Common myeloid progenitor, CD34-positive (primary cell): ENCODE measurements at regions not wholly inside any gene's neighbourhood (a gene's known extent, or its start where the extent isn't known, plus 50 kb on each side); places are given as distances from the start of the nearest gene placed in this dataset.
"Not testable (repeated sequence)": the region's sequence is repeated elsewhere in the genome, so short reads cannot be mapped to it uniquely, and the experiment has no call there.

Experiments used
- CTCF ChIA-PET: fragments of 350-600 bp; sonication (Branson Sonifier 250); formaldehyde crosslinking; loops from one replicate; lab custom pipeline; 2021; ENCODE audit warnings: antibody characterized with exemption; lab: Charles Lee
- POLR2A ChIA-PET: fragments of 350-600 bp; sonication (Branson Sonifier 250); formaldehyde crosslinking; loops from one replicate; lab custom pipeline; 2021; ENCODE audit warnings: antibody characterized with exemption; lab: Charles Lee
- DNase-seq, 3 donors: peaks; one replicate each; pipeline versions ENCODE4 v3.0.0 to v3.0.0-alpha.2; 2013
- H3K27ac ChIP-seq, 2 experiments: 1 replicate in 1 of 2; 2 replicates in 1 of 2; pipeline ENCODE4 v1.7.0; 2013; ENCODE audit warnings: inconsistent platforms in 2 of 2, low read length in 2 of 2, mild to moderate bottlenecking in 2 of 2, low read depth in 1 of 2, moderate library complexity in 1 of 2; ENCODE audit not compliant: severe bottlenecking in 2 of 2, insufficient read depth in 1 of 2, poor library complexity in 1 of 2
- H3K27me3 ChIP-seq, 5 experiments: replicated peaks in 2 of 5; 1 replicate in 3 of 5; 2 replicates in 2 of 5; pipeline versions ENCODE4 v1.6.1 to v1.7.0; 2013; ENCODE audit warnings: low read length in 4 of 5, mild to moderate bottlenecking in 2 of 5, moderate library complexity in 2 of 5, inconsistent platforms in 1 of 5; ENCODE audit not compliant: insufficient read depth in 5 of 5, control insufficient read depth in 4 of 5
- H3K36me3 ChIP-seq, 4 experiments: 1 replicate in 2 of 4; 2 replicates in 2 of 4; pipeline versions ENCODE4 v1.6.1 to v1.7.0; 2013; ENCODE audit warnings: low read length in 3 of 4, control low read depth in 1 of 4, mild to moderate bottlenecking in 1 of 4; ENCODE audit not compliant: control insufficient read depth in 4 of 4, insufficient read depth in 4 of 4
- H3K4me1 ChIP-seq, 4 experiments: 1 replicate in 3 of 4; 2 replicates in 1 of 4; pipeline versions ENCODE4 v1.6.1 to v1.7.1; 2013; ENCODE audit warnings: low read length in 3 of 4, mild to moderate bottlenecking in 3 of 4, control low read depth in 1 of 4, inconsistent platforms in 1 of 4, moderate library complexity in 1 of 4; ENCODE audit not compliant: control insufficient read depth in 4 of 4, insufficient read depth in 4 of 4; ENCODE audit errors: control extremely low read depth in 1 of 4
- H3K4me3 ChIP-seq, 7 experiments: 1 replicate in 4 of 7; 2 replicates in 3 of 7; pipeline versions ENCODE4 v1.5.1 to v1.7.0; 2013; ENCODE audit warnings: mild to moderate bottlenecking in 7 of 7, low read length in 6 of 7, moderate library complexity in 6 of 7, inconsistent platforms in 2 of 7, low read depth in 2 of 7, control low read depth in 1 of 7; ENCODE audit not compliant: insufficient read depth in 4 of 7, control insufficient read depth in 1 of 7; ENCODE audit errors: extremely low read depth in 1 of 7
- H3K9me3 ChIP-seq, 5 experiments: 1 replicate in 4 of 5; 2 replicates in 1 of 5; pipeline versions ENCODE4 v1.6.1 to v1.7.1; 2013; ENCODE audit warnings: low read length in 4 of 5, mild to moderate bottlenecking in 2 of 5, inconsistent platforms in 1 of 5, low read depth in 1 of 5, moderate library complexity in 1 of 5; ENCODE audit not compliant: control insufficient read depth in 4 of 5, insufficient read depth in 2 of 5; ENCODE audit errors: control extremely low read depth in 1 of 5
- WGBS: methylation state at CpG from one replicate; pipeline ENCODE4 v1.1.5; 2013; ENCODE audit not compliant: insufficient coverage; 5-methylcytosine and 5-hydroxymethylcytosine counted together

GRCh38 chr2:121838551-121838950 lies 83.1 kb downstream of the TSN start:
- ChIA-PET CTCF (no interaction called here), POLR2A (no interaction called here)
- Histone ChIP-seq H3K4me1 (no peaks in the 10 kb centered on the region), H3K36me3 (no peaks in the 10 kb centered on the region), H3K4me3 (no peak overlapping the region), H3K9me3 (no peaks in the 10 kb centered on the region), H3K27ac (no peak overlapping the region), H3K27me3 (peaks cover 0 to 2% (median 0%) of the 10 kb centered on the region in 5 experiments)
- DNase-seq = no peak
- WGBS = no CpG with 5 or more reads among the region's 2 CpGs

- no peaks in the 10 kb centered on the region for H3K4me1 ChIP-seq
- H3K9me3 ChIP-seq = no peaks in the 10 kb centered on the region
- no CpG with 5 or more reads among the region's 3 CpGs for WGBS
- no peak overlapping the region for H3K4me3 ChIP-seq
- H3K36me3 ChIP-seq = no peaks in the 10 kb centered on the region
- ChIA-PET CTCF (interaction anchor here (0.6 kb wide), 1 partner anchor 118 kb away, joined by 4 read pairs; no protein-coding TSS in a partner anchor), POLR2A (no interaction called here)
- no peak overlapping the region for H3K27ac ChIP-seq
- H3K27me3 ChIP-seq = peaks cover 0 to 2% (median 0%) of the 10 kb centered on the region in 5 experiments
- DNase-seq = no peak
Measured at GRCh38 chr2:121839584-121839983, 84.1 kb downstream of the TSN start.

- Histone ChIP-seq H3K4me3 (no peak overlapping the region), H3K4me1 (no peaks in the 10 kb centered on the region), H3K36me3 (no peaks in the 10 kb centered on the region), H3K27ac (no peak overlapping the region), H3K9me3 (no peaks in the 10 kb centered on the region), H3K27me3 (no peaks in the 10 kb centered on the region)
- WGBS = 94% methylated on average over 2 of the region's 2 CpGs
- DNase-seq = no peak
- ChIA-PET CTCF (interaction anchor here (1.6 kb wide), 1 partner anchor 38 kb away, joined by 3 read pairs; no protein-coding TSS in a partner anchor), POLR2A (no interaction called here)
Measured at GRCh38 chr2:121849236-121849635, 93.8 kb downstream of the TSN start.

- H3K27me3 ChIP-seq, H3K27ac ChIP-seq, H3K4me1 ChIP-seq, CTCF ChIA-PET, DNase-seq, H3K9me3 ChIP-seq, POLR2A ChIA-PET, H3K36me3 ChIP-seq, H3K4me3 ChIP-seq: not testable (repeated sequence)
- WGBS = 100% methylated on average over 1 of the region's 1 CpG
Measured at GRCh38 chr2:121853149-121853548, 97.7 kb downstream of the TSN start.

- no peaks in the 10 kb centered on the region for H3K27me3 ChIP-seq
- no peak for DNase-seq
- ChIA-PET CTCF (no interaction called here), POLR2A (no interaction called here)
- H3K36me3 ChIP-seq = no peaks in the 10 kb centered on the region
- 60% methylated on average over 2 of the region's 4 CpGs for WGBS
- no peak overlapping the region for H3K27ac ChIP-seq
- H3K9me3 ChIP-seq = no peaks in the 10 kb centered on the region
- no peak overlapping the region for H3K4me3 ChIP-seq
- no peaks in the 10 kb centered on the region for H3K4me1 ChIP-seq
Measured at GRCh38 chr2:121855510-121855909, 100.1 kb downstream of the TSN start.

GRCh38 chr2:121856360-121856759 lies 100.9 kb downstream of the TSN start:
- 100% methylated on average over 2 of the region's 3 CpGs for WGBS
- H3K36me3 ChIP-seq = no peaks in the 10 kb centered on the region
- H3K27me3 ChIP-seq = peaks cover 0 to 3% (median 0%) of the 10 kb centered on the region in 5 experiments
- H3K4me1 ChIP-seq = no peaks in the 10 kb centered on the region
- no peaks in the 10 kb centered on the region for H3K9me3 ChIP-seq
- H3K4me3 ChIP-seq = no peak overlapping the region
- peak in 1 of 3 donors; percentile 4 for DNase-seq
- no peak overlapping the region for H3K27ac ChIP-seq
- POLR2A ChIA-PET = no interaction called here
- CTCF ChIA-PET = no interaction called here

- Histone ChIP-seq H3K36me3 (no peaks in the 10 kb centered on the region), H3K27ac (no peak overlapping the region), H3K27me3 (peaks cover 0 to 3% (median 0%) of the 10 kb centered on the region in 5 experiments), H3K9me3 (no peaks in the 10 kb centered on the region), H3K4me3 (no peak overlapping the region), H3K4me1 (no peaks in the 10 kb centered on the region)
- DNase-seq = no peak
- WGBS = 100% methylated on average over 2 of the region's 2 CpGs
- ChIA-PET POLR2A (no interaction called here), CTCF (no interaction called here)
Measured at GRCh38 chr2:121858369-121858768, 102.9 kb downstream of the TSN start.
